ENCODE measurements at regions not wholly inside any gene's neighbourhood (a gene's known extent, or its start where the extent isn't known, plus 50 kb on each side); places are given as distances from the start of the nearest gene placed in this dataset.

DNA sequence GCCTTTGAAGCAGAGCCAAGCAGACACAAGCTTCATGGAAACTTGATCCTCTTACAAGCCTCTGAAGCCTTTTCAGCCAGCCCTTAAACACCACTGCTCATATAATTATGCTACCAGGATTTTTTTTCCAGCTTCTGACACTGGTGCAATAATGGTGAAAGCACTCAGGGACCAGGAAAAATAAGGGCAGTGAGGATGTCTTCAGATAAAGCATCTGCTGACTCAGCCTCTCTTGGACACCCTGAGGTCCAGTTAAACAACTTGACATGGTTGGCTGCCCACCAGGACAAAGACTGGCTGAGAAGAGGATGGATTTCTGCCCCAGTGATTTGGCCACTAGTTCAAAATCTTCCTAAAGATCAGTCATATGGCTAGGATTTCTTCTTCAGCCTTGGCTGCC, 124.2 kb upstream of the N4BP1 start:
- TF ChIP-seq EZH2 (IDR thresholded peaks at IDR 0.05; ENCODE audit: borderline replicate concordance) (no peak), EZH2phosphoT487 (IDR thresholded peaks at IDR 0.05; ENCODE audit: low read depth, severe bottlenecking, unreplicated experiment) (no peak)

All from hepatocyte (in vitro differentiated cells).